ENCODE measurements at regions not wholly inside any gene's neighbourhood (a gene's known extent, or its start where the extent isn't known, plus 50 kb on each side); places are given as distances from the start of the nearest gene placed in this dataset.

DNA sequence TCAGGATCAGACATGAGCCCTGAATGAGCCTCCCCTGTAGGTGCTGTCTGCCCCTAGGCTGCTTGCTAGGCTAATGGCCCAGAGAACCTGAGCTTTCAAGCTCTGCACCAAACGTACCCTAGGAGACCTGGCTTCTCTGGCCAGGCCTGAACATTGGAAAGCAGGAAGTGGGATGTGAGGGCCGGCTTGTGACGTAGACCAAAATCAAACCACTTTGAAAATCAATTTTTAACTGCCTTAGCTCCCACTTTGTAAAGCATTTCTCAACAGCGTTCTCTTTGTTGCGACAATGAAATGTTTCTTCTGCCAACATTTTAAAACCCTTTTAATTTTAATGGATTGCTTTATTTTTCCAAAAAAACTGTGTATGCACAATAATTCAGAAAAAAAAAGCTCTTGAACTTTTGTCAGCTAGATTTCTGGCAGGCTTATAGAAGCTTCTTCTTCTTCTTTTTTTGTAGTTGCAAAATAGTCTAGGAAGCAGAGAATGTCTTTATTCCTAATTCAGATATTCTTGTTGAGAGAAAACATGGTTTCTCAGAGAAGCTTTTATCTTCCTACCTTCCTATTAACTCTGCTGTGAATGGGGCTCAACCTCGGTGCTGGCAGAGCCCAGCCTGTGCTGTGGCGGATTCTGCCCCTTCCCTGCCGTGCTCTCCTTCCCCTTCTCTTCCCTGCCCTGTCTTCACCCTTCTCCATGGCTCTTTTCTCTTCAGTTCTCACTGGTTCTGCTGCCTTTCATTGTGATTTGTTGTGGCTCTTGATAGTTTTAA lies 145.2 kb upstream of the SFRP2 start:
- DNase-seq (no peak), ATAC-seq (no peak)
- H3K36me3 ChIP-seq (ENCODE audit: control insufficient read depth, insufficient read depth, low read length) = no peaks in the 10 kb centered on the region
- Mint-ChIP-seq H3K36me3 (no peaks in the 10 kb centered on the region), H3K4me3 (no peak overlapping the region), H3K9me3 (peaks cover 0 to 4% of the 10 kb centered on the region in 2 donors), H3K27me3 (ENCODE audit: low read depth in 2 of 2) (peaks cover 14 to 17% of the 10 kb centered on the region in 2 donors), H3K4me1 (no peaks in the 10 kb centered on the region), H3K27ac (no peak overlapping the region)
- intact Hi-C loops (cut with micrococcal nuclease) = loop anchor here (10.0 kb wide), 1 partner anchor 191 kb away; no protein-coding TSS in a partner anchor
- H3K27me3 ChIP-seq (ENCODE audit: control insufficient read depth, insufficient read depth, low read length) = peaks cover 2% of the 10 kb centered on the region
- TF ChIP-seq CTCF (IDR thresholded peaks at IDR 0.05) = no peak
- 81% methylated on average over 8 of the region's 8 CpGs for WGBS (ENCODE audit: insufficient coverage)
- no peaks in the 10 kb centered on the region for H3K4me1 ChIP-seq (ENCODE audit: control insufficient read depth, insufficient read depth, low read length)
- no peak overlapping the region for H3K27ac ChIP-seq (ENCODE audit: low read length)
- H3K4me3 ChIP-seq (ENCODE audit: low read length) = no peak overlapping the region
- no peaks in the 10 kb centered on the region for H3K9me3 ChIP-seq (ENCODE audit: control insufficient read depth, insufficient read depth, low read length)

- Mint-ChIP-seq H3K27me3 (ENCODE audit: low read depth in 2 of 2) (peaks cover 14 to 20% of the 10 kb centered on the region in 2 donors), H3K36me3 (no peaks in the 10 kb centered on the region), H3K27ac (no peak overlapping the region), H3K4me1 (no peaks in the 10 kb centered on the region), H3K4me3 (no peak overlapping the region), H3K9me3 (peaks cover 0 to 4% of the 10 kb centered on the region in 2 donors)
- Histone ChIP-seq H3K4me3 (ENCODE audit: low read length) (no peak overlapping the region), H3K36me3 (ENCODE audit: control insufficient read depth, insufficient read depth, low read length) (no peaks in the 10 kb centered on the region), H3K27me3 (ENCODE audit: control insufficient read depth, insufficient read depth, low read length) (no peaks in the 10 kb centered on the region), H3K4me1 (ENCODE audit: control insufficient read depth, insufficient read depth, low read length) (no peaks in the 10 kb centered on the region), H3K27ac (ENCODE audit: low read length) (no peak overlapping the region), H3K9me3 (ENCODE audit: control insufficient read depth, insufficient read depth, low read length) (no peaks in the 10 kb centered on the region)
- WGBS (ENCODE audit: insufficient coverage) = 100% methylated on average over 1 of the region's 1 CpG
- DNase-seq (no peak), ATAC-seq (no peak)
- TF ChIP-seq CTCF (IDR thresholded peaks at IDR 0.05) = no peak
- intact Hi-C loops (cut with micrococcal nuclease) = loop anchor here (10.0 kb wide), 1 partner anchor 193 kb away; no protein-coding TSS in a partner anchor
Measured at GRCh38 chr4:153931804-153932203, 142.9 kb upstream of the SFRP2 start.

GRCh38 chr4:153929675-153930074 lies 140.8 kb upstream of the SFRP2 start:
- H3K4me1 Mint-ChIP-seq = no peaks in the 10 kb centered on the region
- intact Hi-C loops (cut with micrococcal nuclease) = loop anchor here (10.0 kb wide), 1 partner anchor 195 kb away; no protein-coding TSS in a partner anchor

More at GRCh38 chr4:153929675-153930074, 140.8 kb upstream of the SFRP2 start:
- no peak overlapping the region for H3K4me3 ChIP-seq (ENCODE audit: low read length)
- Mint-ChIP-seq H3K27me3 (ENCODE audit: low read depth in 2 of 2) (peaks cover 13 to 17% of the 10 kb centered on the region in 2 donors), H3K9me3 (peaks cover 0 to 3% of the 10 kb centered on the region in 2 donors), H3K36me3 (no peaks in the 10 kb centered on the region), H3K4me3 (no peak overlapping the region), H3K27ac (no peak overlapping the region)
- no peak for ATAC-seq
- H3K9me3 ChIP-seq (ENCODE audit: control insufficient read depth, insufficient read depth, low read length) = no peaks in the 10 kb centered on the region
- H3K27ac ChIP-seq (ENCODE audit: low read length) = no peak overlapping the region
- H3K36me3 ChIP-seq (ENCODE audit: control insufficient read depth, insufficient read depth, low read length) = no peaks in the 10 kb centered on the region
- H3K27me3 ChIP-seq (ENCODE audit: control insufficient read depth, insufficient read depth, low read length) = no peaks in the 10 kb centered on the region
- no peaks in the 10 kb centered on the region for H3K4me1 ChIP-seq (ENCODE audit: control insufficient read depth, insufficient read depth, low read length)
- WGBS (ENCODE audit: insufficient coverage) = 72% methylated on average over 5 of the region's 5 CpGs
- no peak for TF ChIP-seq CTCF (IDR thresholded peaks at IDR 0.05)
- DNase-seq = no peak

Data from natural killer cell (primary cell).